K562 (cell line): ENCODE measurements at regions not wholly inside any gene's neighbourhood (a gene's known extent, or its start where the extent isn't known, plus 50 kb on each side); places are given as distances from the start of the nearest gene placed in this dataset.

Experiments used
- CBX2 ChIP-seq: fragments of 200-600 bp; sonication (generic); IDR thresholded peaks from one replicate; pipeline ENCODE4 v1.6.1; 2012; ENCODE audit warnings: mild to moderate bottlenecking, low read length, inconsistent platforms; ENCODE audit not compliant: insufficient read depth, poor library complexity, severe bottlenecking
- CEBPB ChIP-seq: fragments of 450-650 bp; IDR thresholded peaks from 2 replicates; pipeline ENCODE4 v1.6.1; 2016; ENCODE audit warnings: missing genetic modification characterization, missing compliant biosample characterization
- GABPA ChIP-seq: fragments of 200-800 bp; sonication (Bioruptor generic); conservative IDR thresholded peaks from 2 replicates; pipeline ENCODE4 v1.6.1; 2016; ENCODE audit warnings: low read depth, missing genetic modification characterization, missing compliant biosample characterization
- GABPB1 ChIP-seq: sonication (generic); formaldehyde crosslinking; IDR thresholded peaks from 2 replicates; pipeline ENCODE4 v1.8.0; 2022; ENCODE audit warnings: mild to moderate bottlenecking, missing genetic modification reagents
- L3MBTL2 ChIP-seq: fragments of 450-650 bp; IDR thresholded peaks from 2 replicates; pipeline ENCODE4 v1.6.1; 2016; ENCODE audit warnings: mild to moderate bottlenecking, moderate library complexity
- REST ChIP-seq, 2 experiments: fragments of 450-650 bp; formaldehyde crosslinking in 1 of 2; IDR thresholded peaks; 2 replicates each; pipeline versions ENCODE4 v1.4.0 to v1.6.1; 2014 to 2020; ENCODE audit warnings: mild to moderate bottlenecking in 2 of 2, borderline replicate concordance in 1 of 2, low read depth in 1 of 2
- SRSF1 ChIP-seq: fragments of 200-400 bp; formaldehyde crosslinking; IDR thresholded peaks from 2 replicates; pipeline ENCODE4 v1.6.1; 2017; ENCODE audit warnings: mild to moderate bottlenecking, low read depth, low read length, moderate library complexity
- USF2 ChIP-seq: sonication (generic); formaldehyde crosslinking; IDR thresholded peaks from 2 replicates; pipeline ENCODE4 v1.5.0; 2020; ENCODE audit warnings: missing genetic modification reagents
- ZNF124 ChIP-seq: sonication (generic); formaldehyde crosslinking; IDR thresholded peaks from 2 replicates; pipeline ENCODE4 v1.8.1; 2022; ENCODE audit warnings: missing genetic modification reagents
- TF ChIP-seq, protein P1 (sequence below): fragments of 450-650 bp; IDR thresholded peaks from 2 replicates; pipeline ENCODE4 v1.6.1; 2016
- TF ChIP-seq, protein P2 (sequence below): fragments of 250-450 bp; sonication (Bioruptor Pico); IDR thresholded peaks from 2 replicates; pipeline ENCODE4 v1.5.0; 2021

DNA sequence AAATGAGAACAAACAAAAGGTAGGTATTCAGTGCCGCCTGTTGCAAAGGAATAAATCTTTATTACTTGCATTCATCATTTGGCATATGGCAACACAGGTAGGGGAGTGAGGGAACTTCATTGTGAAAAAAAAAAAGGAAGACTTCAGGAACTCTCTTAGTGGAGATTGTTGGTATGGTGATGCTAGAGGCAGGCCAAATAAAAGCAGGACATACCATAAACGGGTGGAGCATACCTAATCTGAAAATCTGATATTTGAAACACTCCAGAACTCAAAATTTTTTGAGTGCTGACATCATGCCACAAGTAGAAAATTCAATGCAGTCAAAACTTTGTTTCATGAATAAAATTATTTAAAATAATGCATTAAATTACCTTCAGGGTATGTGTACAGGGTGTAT is 425.8 kb upstream of the SYT4 start:
- TF ChIP-seq, protein P1, sequence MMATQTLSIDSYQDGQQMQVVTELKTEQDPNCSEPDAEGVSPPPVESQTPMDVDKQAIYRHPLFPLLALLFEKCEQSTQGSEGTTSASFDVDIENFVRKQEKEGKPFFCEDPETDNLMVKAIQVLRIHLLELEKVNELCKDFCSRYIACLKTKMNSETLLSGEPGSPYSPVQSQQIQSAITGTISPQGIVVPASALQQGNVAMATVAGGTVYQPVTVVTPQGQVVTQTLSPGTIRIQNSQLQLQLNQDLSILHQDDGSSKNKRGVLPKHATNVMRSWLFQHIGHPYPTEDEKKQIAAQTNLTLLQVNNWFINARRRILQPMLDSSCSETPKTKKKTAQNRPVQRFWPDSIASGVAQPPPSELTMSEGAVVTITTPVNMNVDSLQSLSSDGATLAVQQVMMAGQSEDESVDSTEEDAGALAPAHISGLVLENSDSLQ, result no peak
- TF ChIP-seq CEBPB, result no peak
- TF ChIP-seq, protein P2, sequence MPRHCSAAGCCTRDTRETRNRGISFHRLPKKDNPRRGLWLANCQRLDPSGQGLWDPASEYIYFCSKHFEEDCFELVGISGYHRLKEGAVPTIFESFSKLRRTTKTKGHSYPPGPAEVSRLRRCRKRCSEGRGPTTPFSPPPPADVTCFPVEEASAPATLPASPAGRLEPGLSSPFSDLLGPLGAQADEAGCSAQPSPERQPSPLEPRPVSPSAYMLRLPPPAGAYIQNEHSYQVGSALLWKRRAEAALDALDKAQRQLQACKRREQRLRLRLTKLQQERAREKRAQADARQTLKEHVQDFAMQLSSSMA (CRISPR knock-in tag), result no peak
- TF ChIP-seq GABPA (tag), result no peak
- no peak for TF ChIP-seq GABPB1 (CRISPR knock-in tag)
- no peak for TF ChIP-seq ZNF124
- TF ChIP-seq CBX2, result no peak
- no peak for TF ChIP-seq USF2 (CRISPR knock-in tag)
- no peak for TF ChIP-seq REST (IDR thresholded peaks at IDR 0.05; ENCODE audit: borderline replicate concordance)
- no peak for TF ChIP-seq REST (CRISPR knock-in tag; IDR thresholded peaks at IDR 0.05; ENCODE audit: low read depth)
- no peak for TF ChIP-seq SRSF1
- TF ChIP-seq L3MBTL2, result no peak
